ENCODE measurements at regions not wholly inside any gene's neighbourhood (a gene's known extent, or its start where the extent isn't known, plus 50 kb on each side); places are given as distances from the start of the nearest gene placed in this dataset.

DNA sequence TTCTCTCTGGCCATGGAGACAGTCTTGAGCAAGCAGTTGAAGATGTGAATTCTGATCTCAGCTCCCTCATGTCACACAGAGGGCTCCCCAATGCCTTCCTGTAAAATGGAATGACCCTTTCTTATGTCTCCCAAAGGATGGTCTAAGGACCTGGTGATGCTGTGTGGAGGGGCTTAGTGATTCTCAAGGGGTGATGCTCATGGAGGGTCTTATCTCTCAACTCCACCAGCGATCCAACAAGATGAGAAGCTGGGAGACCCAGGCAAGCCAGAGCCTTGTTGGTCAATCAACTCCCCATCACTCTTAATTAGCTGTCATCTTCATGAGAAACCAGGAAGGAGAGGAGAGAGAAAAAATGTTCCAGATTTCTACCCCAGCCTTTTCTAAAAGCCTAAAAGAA, 78.0 kb upstream of the SORCS3 start:
- Histone ChIP-seq H3K36me3 (no peaks in the 10 kb centered on the region), H3K27me3 (no peaks in the 10 kb centered on the region), H3K27ac (no peak overlapping the region), H3K4me1 (no peaks in the 10 kb centered on the region), H3K4me3 (no peak overlapping the region), H3K9me3 (no peaks in the 10 kb centered on the region)
- intact Hi-C loops (cut with DNase I) = no loop called here
- ATAC-seq (no peak), DNase-seq (no peak)
- TF ChIP-seq, protein P1, sequence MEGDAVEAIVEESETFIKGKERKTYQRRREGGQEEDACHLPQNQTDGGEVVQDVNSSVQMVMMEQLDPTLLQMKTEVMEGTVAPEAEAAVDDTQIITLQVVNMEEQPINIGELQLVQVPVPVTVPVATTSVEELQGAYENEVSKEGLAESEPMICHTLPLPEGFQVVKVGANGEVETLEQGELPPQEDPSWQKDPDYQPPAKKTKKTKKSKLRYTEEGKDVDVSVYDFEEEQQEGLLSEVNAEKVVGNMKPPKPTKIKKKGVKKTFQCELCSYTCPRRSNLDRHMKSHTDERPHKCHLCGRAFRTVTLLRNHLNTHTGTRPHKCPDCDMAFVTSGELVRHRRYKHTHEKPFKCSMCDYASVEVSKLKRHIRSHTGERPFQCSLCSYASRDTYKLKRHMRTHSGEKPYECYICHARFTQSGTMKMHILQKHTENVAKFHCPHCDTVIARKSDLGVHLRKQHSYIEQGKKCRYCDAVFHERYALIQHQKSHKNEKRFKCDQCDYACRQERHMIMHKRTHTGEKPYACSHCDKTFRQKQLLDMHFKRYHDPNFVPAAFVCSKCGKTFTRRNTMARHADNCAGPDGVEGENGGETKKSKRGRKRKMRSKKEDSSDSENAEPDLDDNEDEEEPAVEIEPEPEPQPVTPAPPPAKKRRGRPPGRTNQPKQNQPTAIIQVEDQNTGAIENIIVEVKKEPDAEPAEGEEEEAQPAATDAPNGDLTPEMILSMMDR (IDR thresholded peaks at IDR 0.05) = no peak

DNA sequence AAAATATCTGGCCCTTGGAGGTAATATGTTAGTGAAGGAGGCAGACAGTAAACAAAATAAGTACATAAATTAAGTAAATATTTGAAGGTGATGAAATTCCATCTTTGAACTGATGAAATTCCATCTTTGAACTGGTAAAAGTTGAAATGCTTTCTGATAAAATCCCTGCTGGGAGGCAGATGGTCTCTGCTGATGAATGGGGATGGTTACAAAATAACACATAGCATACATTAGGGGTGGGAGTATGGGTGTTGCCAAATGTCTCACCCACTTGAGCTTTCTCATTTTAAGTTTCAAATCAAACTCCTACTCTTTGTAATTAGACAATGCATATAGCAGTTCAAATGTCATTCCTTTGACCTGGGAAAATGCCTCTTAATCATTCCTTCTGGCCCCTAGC, 77.5 kb upstream of the SORCS3 start:
- intact Hi-C loops (cut with DNase I) = no loop called here
- Histone ChIP-seq H3K9me3 (no peaks in the 10 kb centered on the region), H3K27ac (no peak overlapping the region), H3K27me3 (no peaks in the 10 kb centered on the region), H3K4me1 (no peaks in the 10 kb centered on the region), H3K36me3 (no peaks in the 10 kb centered on the region), H3K4me3 (no peak overlapping the region)
- TF ChIP-seq, protein P1 (IDR thresholded peaks at IDR 0.05) = no peak
- DNase-seq = no peak
- no peak for ATAC-seq

DNA sequence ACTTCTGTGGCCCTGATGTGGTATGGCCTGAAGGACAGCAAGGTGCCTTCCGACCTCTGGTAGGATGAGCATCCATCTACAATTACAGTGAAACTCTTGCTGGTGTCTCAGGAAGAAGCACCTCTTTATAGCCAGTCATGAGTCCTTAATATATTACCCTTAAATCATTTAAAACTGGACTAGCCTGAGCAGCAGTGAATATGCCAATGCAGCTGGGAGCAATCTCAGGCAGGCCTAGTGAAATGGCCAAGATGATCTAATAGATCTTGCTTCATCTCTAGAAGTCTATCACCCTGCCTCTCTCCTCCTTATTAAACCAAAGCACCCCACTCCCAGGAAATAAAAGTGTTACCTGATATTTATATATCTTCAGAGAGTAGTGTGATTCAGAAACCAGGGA, 66.7 kb upstream of the SORCS3 start:
- no peaks in the 10 kb centered on the region for H3K36me3 ChIP-seq
- ATAC-seq (no peak), DNase-seq (no peak)
- intact Hi-C loops (cut with DNase I) = no loop called here
- H3K27me3 ChIP-seq = peaks cover 0 to 15% of the 10 kb centered on the region in 2 donors
- TF ChIP-seq, protein P1 (IDR thresholded peaks at IDR 0.05) = no peak
- no peak overlapping the region for H3K4me3 ChIP-seq
- H3K27ac ChIP-seq = no peak overlapping the region
- H3K4me1 ChIP-seq = no peaks in the 10 kb centered on the region
- H3K9me3 ChIP-seq = peaks cover 0 to 22% of the 10 kb centered on the region in 2 donors

DNA sequence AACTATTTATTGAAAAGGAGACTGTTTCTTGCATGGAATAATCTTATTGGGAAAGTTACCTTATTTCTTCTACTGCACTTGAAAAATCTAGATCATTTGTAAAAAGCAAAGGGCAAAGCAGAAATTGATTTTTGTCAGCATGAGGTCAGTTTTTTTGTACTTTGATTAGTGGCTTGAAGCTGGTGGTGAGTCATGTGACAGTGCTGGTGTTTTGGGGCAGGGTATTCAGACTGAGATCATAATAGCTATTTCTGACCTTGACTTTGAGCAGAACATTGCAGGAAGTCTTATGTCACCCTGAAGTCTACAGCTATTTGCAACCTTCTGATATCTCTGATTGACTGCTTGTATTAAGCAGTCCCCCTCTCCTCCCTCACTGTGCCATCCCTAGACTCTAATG, 66.3 kb upstream of the SORCS3 start:
- TF ChIP-seq, protein P1 (IDR thresholded peaks at IDR 0.05) = no peak
- Histone ChIP-seq H3K27ac (no peak overlapping the region), H3K27me3 (peaks cover 0 to 19% of the 10 kb centered on the region in 2 donors), H3K9me3 (peaks cover 0 to 18% of the 10 kb centered on the region in 2 donors), H3K4me1 (no peaks in the 10 kb centered on the region), H3K4me3 (no peak overlapping the region), H3K36me3 (no peaks in the 10 kb centered on the region)
- intact Hi-C loops (cut with DNase I) = no loop called here
- ATAC-seq = no peak
- DNase-seq = no peak

DNA sequence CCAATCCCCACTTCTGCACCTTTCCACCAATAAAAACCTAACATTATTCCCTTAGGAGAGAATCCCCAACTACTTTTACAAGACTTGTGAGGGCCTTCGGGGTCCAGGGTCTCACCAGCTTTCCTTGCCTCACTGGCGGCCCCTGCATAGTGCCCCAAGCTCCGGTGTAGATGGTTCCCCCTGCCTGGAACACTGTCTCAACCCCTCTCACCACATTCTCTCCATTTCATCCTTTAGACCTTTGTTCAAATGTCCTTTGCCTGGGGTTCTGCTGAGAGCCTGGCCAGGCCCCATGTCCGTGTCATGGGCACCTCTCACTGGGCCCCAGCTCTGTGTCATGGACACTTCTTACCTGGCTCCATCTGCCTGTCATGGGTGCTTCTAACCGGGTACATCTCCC, 64.5 kb upstream of the SORCS3 start:
- Histone ChIP-seq H3K36me3 (no peaks in the 10 kb centered on the region), H3K4me1 (no peaks in the 10 kb centered on the region), H3K9me3 (peaks cover 0 to 1% of the 10 kb centered on the region in 2 donors), H3K27me3 (peaks cover 0 to 35% of the 10 kb centered on the region in 2 donors), H3K27ac (no peak overlapping the region), H3K4me3 (no peak overlapping the region)
- DNase-seq = no peak
- ATAC-seq = no peak
- TF ChIP-seq, protein P1 (IDR thresholded peaks at IDR 0.05) = no peak
- intact Hi-C loops (cut with DNase I) = no loop called here

Data from left lung (tissue), 4 donors.